ENCODE measurements at regions not wholly inside any gene's neighbourhood (a gene's known extent, or its start where the extent isn't known, plus 50 kb on each side); places are given as distances from the start of the nearest gene placed in this dataset.

DNA sequence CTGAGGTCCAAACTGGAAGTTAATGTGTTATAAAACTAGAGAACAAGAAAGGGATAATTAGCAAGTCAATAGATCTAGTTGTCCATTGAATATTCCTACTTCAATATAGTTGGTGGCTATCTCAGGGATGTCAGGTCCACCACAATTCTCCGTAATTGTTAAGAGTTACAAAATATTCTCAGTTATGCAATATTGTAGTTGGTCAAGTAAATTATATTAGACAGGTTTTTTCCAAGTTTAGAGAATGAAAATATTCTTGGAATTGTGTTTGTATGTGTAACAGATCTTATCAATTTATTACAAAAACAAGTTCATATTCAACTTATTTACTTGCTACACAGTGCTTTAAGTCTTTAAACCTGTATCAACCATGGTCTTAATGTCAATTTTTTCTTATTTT lies 547.4 kb downstream of the SPRY1 start:
- H3K4me3 ChIP-seq (ENCODE audit: low read depth, low read length), result no peak overlapping the region
- no peak for DNase-seq (ENCODE audit: low read depth)
- TF ChIP-seq CTCF (IDR thresholded peaks at IDR 0.05; ENCODE audit: insufficient read depth, low read depth, low read length, missing control alignments), result no peak

DNA sequence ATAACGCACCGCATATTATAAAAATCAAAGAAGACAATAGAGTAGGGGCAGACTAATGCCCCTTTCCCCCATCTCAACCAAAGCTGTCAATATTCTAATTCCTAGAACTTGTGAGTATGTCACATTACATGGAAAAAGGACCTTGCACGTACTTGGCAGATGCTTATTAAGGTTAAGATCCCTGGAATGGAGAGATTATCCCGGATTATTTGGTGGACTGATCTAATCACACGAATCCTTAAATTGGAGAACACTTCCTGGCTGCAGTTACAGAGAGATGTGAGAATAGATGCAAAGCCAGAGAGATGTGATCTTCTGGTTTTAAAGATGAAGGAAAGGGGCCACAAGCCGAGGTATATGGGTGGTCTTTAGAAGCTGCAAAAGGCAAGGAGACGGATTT lies 548.7 kb downstream of the SPRY1 start:
- no peak for TF ChIP-seq CTCF (IDR thresholded peaks at IDR 0.05; ENCODE audit: insufficient read depth, low read depth, low read length, missing control alignments)
- DNase-seq (ENCODE audit: low read depth), result no peak
- H3K4me3 ChIP-seq (ENCODE audit: low read depth, low read length), result no peak overlapping the region

- H3K4me3 ChIP-seq (ENCODE audit: low read depth, low read length), result no peak overlapping the region
- no peak for DNase-seq (ENCODE audit: low read depth)
- TF ChIP-seq CTCF (IDR thresholded peaks at IDR 0.05; ENCODE audit: insufficient read depth, low read depth, low read length, missing control alignments), result no peak
Observed at GRCh38 chr4:123950530-123950929, 553.9 kb downstream of the SPRY1 start.

GRCh38 chr4:123952530-123953274 lies 556.1 kb downstream of the SPRY1 start:
- H3K4me3 ChIP-seq (ENCODE audit: low read depth, low read length), result no peak overlapping the region
- no peak for TF ChIP-seq CTCF (IDR thresholded peaks at IDR 0.05; ENCODE audit: insufficient read depth, low read depth, low read length, missing control alignments)
- DNase-seq (ENCODE audit: low read depth), result no peak

DNA sequence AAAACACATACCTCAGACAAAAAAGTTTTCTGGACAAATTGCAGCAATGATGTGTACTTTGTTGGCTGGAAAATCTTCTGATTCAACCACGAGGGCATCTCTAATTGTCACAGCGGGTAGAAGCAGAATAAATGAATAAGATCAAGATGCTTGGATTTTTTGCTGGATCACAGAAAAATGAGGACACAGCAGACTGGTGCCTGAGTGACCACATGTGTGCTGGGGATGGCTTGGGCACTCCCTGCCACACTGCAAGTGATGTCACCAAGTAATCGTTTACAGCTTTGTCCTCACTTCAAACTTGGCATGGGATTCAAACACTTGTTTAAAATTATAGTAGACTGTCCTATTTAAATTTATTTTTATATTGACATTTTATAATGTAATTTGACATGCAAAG lies 557.0 kb downstream of the SPRY1 start:
- H3K4me3 ChIP-seq (ENCODE audit: low read depth, low read length), result no peak overlapping the region
- no peak for DNase-seq (ENCODE audit: low read depth)
- no peak for TF ChIP-seq CTCF (IDR thresholded peaks at IDR 0.05; ENCODE audit: insufficient read depth, low read depth, low read length, missing control alignments)

- H3K4me3 ChIP-seq (ENCODE audit: low read depth, low read length), result no peak overlapping the region
- DNase-seq (ENCODE audit: low read depth), result no peak
- no peak for TF ChIP-seq CTCF (IDR thresholded peaks at IDR 0.05; ENCODE audit: insufficient read depth, low read depth, low read length, missing control alignments)
Observed at GRCh38 chr4:123954220-123954619, 557.6 kb downstream of the SPRY1 start.

Data from GM12865 (cell line).